RPMI8226 (cell line): ENCODE measurements at regions not wholly inside any gene's neighbourhood (a gene's known extent, or its start where the extent isn't known, plus 50 kb on each side); places are given as distances from the start of the nearest gene placed in this dataset.

Source experiments
- DNase-seq: peaks from one replicate; pipeline ENCODE4 v3.0.0-alpha.2; 2015

- DNase-seq, result no peak
These were observed 172.4 kb upstream of the SOX5 start for GRCh38 chr12:24121911-24122310.

- no peak for DNase-seq
These were observed 169.2 kb upstream of the SOX5 start for GRCh38 chr12:24118668-24119067.

GRCh38 chr12:24116548-24116947 is 167.1 kb upstream of the SOX5 start:
- DNase-seq, result no peak

- DNase-seq, result no peak
These were observed 164.2 kb upstream of the SOX5 start for GRCh38 chr12:24113701-24114100.

- DNase-seq, result no peak
These were observed 162.1 kb upstream of the SOX5 start for GRCh38 chr12:24111616-24112015.

GRCh38 chr12:24111086-24111485 is 161.6 kb upstream of the SOX5 start:
- DNase-seq, result no peak

GRCh38 chr12:24109381-24110039 is 160.0 kb upstream of the SOX5 start:
- no peak for DNase-seq

GRCh38 chr12:24102676-24103075 is 153.2 kb upstream of the SOX5 start:
- no peak for DNase-seq

GRCh38 chr12:24099576-24099975 is 150.1 kb upstream of the SOX5 start:
- no peak for DNase-seq

- DNase-seq, result no peak
These were observed 145.8 kb upstream of the SOX5 start for GRCh38 chr12:24095245-24095644.

- DNase-seq, result no peak
These were observed 140.0 kb upstream of the SOX5 start for GRCh38 chr12:24089510-24089890.

- DNase-seq, result no peak
These were observed 139.5 kb upstream of the SOX5 start for GRCh38 chr12:24088751-24089509.

- DNase-seq, result no peak
These were observed 137.8 kb upstream of the SOX5 start for GRCh38 chr12:24087294-24087693.

- no peak for DNase-seq
These were observed 135.3 kb upstream of the SOX5 start for GRCh38 chr12:24084800-24085199.

- no peak for DNase-seq
These were observed 134.4 kb upstream of the SOX5 start for GRCh38 chr12:24083838-24084237.

- DNase-seq, result no peak
These were observed 132.1 kb upstream of the SOX5 start for GRCh38 chr12:24081606-24082005.

GRCh38 chr12:24081092-24081529 is 131.6 kb upstream of the SOX5 start:
- no peak for DNase-seq

- DNase-seq, result no peak
These were observed 131.0 kb upstream of the SOX5 start for GRCh38 chr12:24080465-24080864.

- DNase-seq, result no peak
These were observed 129.6 kb upstream of the SOX5 start for GRCh38 chr12:24079083-24079482.

- no peak for DNase-seq
These were observed 128.9 kb upstream of the SOX5 start for GRCh38 chr12:24078318-24078765.

GRCh38 chr12:24077161-24077560 is 127.7 kb upstream of the SOX5 start:
- no peak for DNase-seq

GRCh38 chr12:24075650-24076049 is 126.2 kb upstream of the SOX5 start:
- no peak for DNase-seq

- DNase-seq, result no peak
These were observed 123.8 kb upstream of the SOX5 start for GRCh38 chr12:24073170-24073810.

- DNase-seq, result no peak
These were observed 122.8 kb upstream of the SOX5 start for GRCh38 chr12:24072302-24072701.
